ENCODE measurements at regions not wholly inside any gene's neighbourhood (a gene's known extent, or its start where the extent isn't known, plus 50 kb on each side); places are given as distances from the start of the nearest gene placed in this dataset.

GRCh38 chr7:153590571-153590970, 461.6 kb upstream of the DPP6 start:
- Histone ChIP-seq H3K27ac (no peak overlapping the region), H3K9me3 (peaks cover 0 to 36% (median 0%) of the 10 kb centered on the region in 11 donors), H3K4me1 (no peaks in the 10 kb centered on the region), H3K36me3 (no peaks in the 10 kb centered on the region), H3K4me3 (no peak overlapping the region), H3K27me3 (no peaks in the 10 kb centered on the region)
- intact Hi-C loops (cut with DNase I), result loop anchor here in 1 of 10 donors (10.0 kb wide), 1 partner anchor 1224 kb away; no protein-coding TSS in a partner anchor
- DNase-seq (no peak), ATAC-seq (no peak)
- TF ChIP-seq CTCF (IDR thresholded peaks at IDR 0.05), result no peak
- 73 to 75% methylated on average over 11 of the region's 11 CpGs for WGBS, 2 donors

GRCh38 chr7:153607354-153607753, 444.8 kb upstream of the DPP6 start:
- ATAC-seq (no peak), DNase-seq (no peak)
- intact Hi-C loops (cut with DNase I), result no loop called here
- Histone ChIP-seq H3K27ac (no peak overlapping the region), H3K4me3 (no peak overlapping the region), H3K9me3 (peaks cover 0 to 23% (median 7%) of the 10 kb centered on the region in 11 donors), H3K4me1 (no peaks in the 10 kb centered on the region), H3K36me3 (no peaks in the 10 kb centered on the region), H3K27me3 (no peaks in the 10 kb centered on the region)
- 56 to 64% methylated on average over 3 of the region's 3 CpGs for WGBS, 2 donors
- TF ChIP-seq CTCF (IDR thresholded peaks at IDR 0.05), result no peak

- 9 to 17% methylated on average over 8 of the region's 8 CpGs for WGBS, 2 donors
- Histone ChIP-seq H3K4me1 (no peaks in the 10 kb centered on the region), H3K27ac (no peak overlapping the region), H3K9me3 (peaks cover 0 to 4% (median 0%) of the 10 kb centered on the region in 11 donors), H3K36me3 (no peaks in the 10 kb centered on the region), H3K27me3 (no peaks in the 10 kb centered on the region), H3K4me3 (no peak overlapping the region)
- no peak for ATAC-seq
- intact Hi-C loops (cut with DNase I), result no loop called here
- no peak for DNase-seq
- no peak for TF ChIP-seq CTCF (IDR thresholded peaks at IDR 0.05)
Observed at GRCh38 chr7:153616711-153617325, 435.4 kb upstream of the DPP6 start.

- intact Hi-C loops (cut with DNase I), result no loop called here
- ATAC-seq, result no peak
- no peak for DNase-seq
Observed at GRCh38 chr7:153627323-153627722, 424.9 kb upstream of the DPP6 start.

More at GRCh38 chr7:153627323-153627722, 424.9 kb upstream of the DPP6 start:
- H3K9me3 ChIP-seq, result peaks cover 0 to 6% (median 0%) of the 10 kb centered on the region in 11 donors
- no peak overlapping the region for H3K27ac ChIP-seq
- no peaks in the 10 kb centered on the region for H3K4me1 ChIP-seq
- no peak overlapping the region for H3K4me3 ChIP-seq
- H3K27me3 ChIP-seq, result no peaks in the 10 kb centered on the region
- H3K36me3 ChIP-seq, result no peaks in the 10 kb centered on the region
- no peak for TF ChIP-seq CTCF (IDR thresholded peaks at IDR 0.05)

All from heart right ventricle (tissue), 16 donors.